Iris pigment epithelial cell (primary cell): ENCODE measurements at regions not wholly inside any gene's neighbourhood (a gene's known extent, or its start where the extent isn't known, plus 50 kb on each side); places are given as distances from the start of the nearest gene placed in this dataset.
A peak's percentile ranks its signal among the peaks of the same experiment; 100 is the strongest.
"Not testable (repeated sequence)": the region's sequence is repeated elsewhere in the genome, so short reads cannot be mapped to it uniquely, and the experiment has no call there.

Experiments used
- DNase-seq: peaks from one replicate; pipeline ENCODE4 v3.0.0-alpha.2; 2011; ENCODE audit warnings: low read depth

GRCh38 chrX:43375136-43375535 lies 281.0 kb upstream of the MAOA start:
- no peak for DNase-seq

GRCh38 chrX:43380704-43381103 lies 275.4 kb upstream of the MAOA start:
- DNase-seq: no peak

- no peak for DNase-seq
These were observed 269.2 kb upstream of the MAOA start for GRCh38 chrX:43386875-43387274.

GRCh38 chrX:43405191-43405590 lies 250.9 kb upstream of the MAOA start:
- no peak for DNase-seq

- DNase-seq: no peak
These were observed 232.2 kb upstream of the MAOA start for GRCh38 chrX:43423876-43424275.

GRCh38 chrX:43436517-43436916 lies 219.6 kb upstream of the MAOA start:
- no peak for DNase-seq

GRCh38 chrX:43446752-43447151 lies 209.3 kb upstream of the MAOA start:
- no peak for DNase-seq

- DNase-seq: no peak
These were observed 207.4 kb upstream of the MAOA start for GRCh38 chrX:43448688-43449087.

GRCh38 chrX:43450355-43450754 lies 205.7 kb upstream of the MAOA start:
- no peak for DNase-seq

- not testable (repeated sequence) for DNase-seq
These were observed 204.0 kb upstream of the MAOA start for GRCh38 chrX:43451976-43452686.

GRCh38 chrX:43456063-43456462 lies 200.0 kb upstream of the MAOA start:
- no peak for DNase-seq

- no peak for DNase-seq
These were observed 199.2 kb upstream of the MAOA start for GRCh38 chrX:43456906-43457305.

GRCh38 chrX:43467608-43468234 lies 188.4 kb upstream of the MAOA start:
- no peak for DNase-seq

GRCh38 chrX:43469391-43470054 lies 186.6 kb upstream of the MAOA start:
- no peak for DNase-seq

GRCh38 chrX:43474321-43474720 lies 181.8 kb upstream of the MAOA start:
- DNase-seq: no peak

- no peak for DNase-seq
These were observed 177.0 kb upstream of the MAOA start for GRCh38 chrX:43479070-43479469.

GRCh38 chrX:43479850-43480249 lies 176.2 kb upstream of the MAOA start:
- DNase-seq: no peak

GRCh38 chrX:43481576-43481975 lies 174.5 kb upstream of the MAOA start:
- no peak for DNase-seq

GRCh38 chrX:43493756-43494155 lies 162.3 kb upstream of the MAOA start:
- no peak for DNase-seq

- DNase-seq: no peak
These were observed 155.9 kb upstream of the MAOA start for GRCh38 chrX:43500246-43500645.

GRCh38 chrX:43500996-43501694 lies 155.0 kb upstream of the MAOA start:
- DNase-seq: no peak

GRCh38 chrX:43504394-43504793 lies 151.7 kb upstream of the MAOA start:
- no peak for DNase-seq

GRCh38 chrX:43505769-43506168 lies 150.3 kb upstream of the MAOA start:
- DNase-seq: peak; percentile 4
